ENCODE measurements at regions not wholly inside any gene's neighbourhood (a gene's known extent, or its start where the extent isn't known, plus 50 kb on each side); places are given as distances from the start of the nearest gene placed in this dataset.
"Not testable (repeated sequence)": the region's sequence is repeated elsewhere in the genome, so short reads cannot be mapped to it uniquely, and the experiment has no call there.

DNA sequence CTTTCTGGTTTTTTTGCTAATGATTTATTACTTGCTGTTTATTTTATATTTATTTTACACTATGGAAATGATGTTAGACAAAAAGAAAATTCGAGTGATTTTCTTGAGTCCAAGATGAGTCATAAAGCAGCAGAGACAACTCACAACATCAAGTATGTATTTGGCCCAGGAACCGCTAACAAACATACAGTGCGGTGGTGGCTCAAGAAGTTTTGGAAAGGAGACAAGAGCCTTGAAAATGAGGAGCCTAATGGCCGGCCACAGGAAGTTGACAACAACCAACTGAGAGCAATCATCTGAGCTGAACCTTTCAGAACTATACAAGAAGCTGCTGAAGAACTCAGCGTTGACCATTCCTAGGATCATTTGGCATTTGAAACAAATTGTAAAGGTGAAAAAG, 594.1 kb downstream of the SATB2 start:
- DNase-seq (ENCODE audit: low read depth), result no peak
- no peak overlapping the region for H3K4me3 ChIP-seq (ENCODE audit: low read depth, low read length)
- TF ChIP-seq, protein P1, sequence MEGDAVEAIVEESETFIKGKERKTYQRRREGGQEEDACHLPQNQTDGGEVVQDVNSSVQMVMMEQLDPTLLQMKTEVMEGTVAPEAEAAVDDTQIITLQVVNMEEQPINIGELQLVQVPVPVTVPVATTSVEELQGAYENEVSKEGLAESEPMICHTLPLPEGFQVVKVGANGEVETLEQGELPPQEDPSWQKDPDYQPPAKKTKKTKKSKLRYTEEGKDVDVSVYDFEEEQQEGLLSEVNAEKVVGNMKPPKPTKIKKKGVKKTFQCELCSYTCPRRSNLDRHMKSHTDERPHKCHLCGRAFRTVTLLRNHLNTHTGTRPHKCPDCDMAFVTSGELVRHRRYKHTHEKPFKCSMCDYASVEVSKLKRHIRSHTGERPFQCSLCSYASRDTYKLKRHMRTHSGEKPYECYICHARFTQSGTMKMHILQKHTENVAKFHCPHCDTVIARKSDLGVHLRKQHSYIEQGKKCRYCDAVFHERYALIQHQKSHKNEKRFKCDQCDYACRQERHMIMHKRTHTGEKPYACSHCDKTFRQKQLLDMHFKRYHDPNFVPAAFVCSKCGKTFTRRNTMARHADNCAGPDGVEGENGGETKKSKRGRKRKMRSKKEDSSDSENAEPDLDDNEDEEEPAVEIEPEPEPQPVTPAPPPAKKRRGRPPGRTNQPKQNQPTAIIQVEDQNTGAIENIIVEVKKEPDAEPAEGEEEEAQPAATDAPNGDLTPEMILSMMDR (IDR thresholded peaks at IDR 0.05; ENCODE audit: insufficient read depth, low read length), result no peak

DNA sequence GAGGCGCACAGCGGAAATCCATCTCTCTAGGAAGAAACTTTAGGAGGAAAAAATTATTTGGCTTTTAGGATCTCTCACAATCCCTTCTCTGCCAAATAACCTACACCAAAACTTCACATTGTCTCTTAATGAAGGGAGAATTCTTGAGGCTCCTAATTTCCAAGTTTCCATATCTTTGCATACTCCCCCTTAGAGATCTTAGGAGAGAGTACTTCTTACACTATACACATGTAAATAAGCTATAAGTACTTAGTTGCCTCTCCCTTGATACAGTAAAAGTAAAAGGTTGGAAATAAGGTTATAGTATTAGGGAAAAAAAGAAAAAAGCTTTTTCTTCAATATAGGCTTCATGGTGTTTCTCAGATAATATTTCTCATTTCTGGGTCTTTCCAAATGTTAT, 596.7 kb downstream of the SATB2 start:
- no peak for DNase-seq (ENCODE audit: low read depth)
- TF ChIP-seq, protein P1 (IDR thresholded peaks at IDR 0.05; ENCODE audit: insufficient read depth, low read length), result no peak

DNA sequence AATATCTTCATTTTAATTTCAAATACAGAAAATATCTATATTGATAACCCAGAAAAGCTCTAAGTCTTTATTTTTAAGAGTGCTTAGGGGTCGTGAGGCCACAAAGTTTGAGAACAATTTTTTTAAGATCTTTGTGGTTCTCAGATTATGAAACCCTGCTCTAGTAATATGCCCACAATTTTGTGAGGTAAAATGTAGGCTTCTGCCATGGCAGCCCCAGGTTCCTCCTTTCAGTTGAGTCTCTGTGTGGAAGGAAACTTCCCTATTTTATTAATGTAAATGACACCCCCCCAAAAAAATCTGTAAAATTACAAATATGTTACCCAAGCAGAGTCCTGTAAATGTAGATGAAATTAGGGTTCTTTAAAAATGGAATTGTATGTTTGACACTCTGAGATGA, 600.5 kb downstream of the SATB2 start:
- no peak for DNase-seq (ENCODE audit: low read depth)
- TF ChIP-seq, protein P1 (IDR thresholded peaks at IDR 0.05; ENCODE audit: insufficient read depth, low read length), result no peak
- H3K4me3 ChIP-seq (ENCODE audit: low read depth, low read length), result no peak overlapping the region

More for the DNA sequence above, 596.7 kb downstream of the SATB2 start:
- H3K4me3 ChIP-seq (ENCODE audit: low read depth, low read length), result no peak overlapping the region

DNA sequence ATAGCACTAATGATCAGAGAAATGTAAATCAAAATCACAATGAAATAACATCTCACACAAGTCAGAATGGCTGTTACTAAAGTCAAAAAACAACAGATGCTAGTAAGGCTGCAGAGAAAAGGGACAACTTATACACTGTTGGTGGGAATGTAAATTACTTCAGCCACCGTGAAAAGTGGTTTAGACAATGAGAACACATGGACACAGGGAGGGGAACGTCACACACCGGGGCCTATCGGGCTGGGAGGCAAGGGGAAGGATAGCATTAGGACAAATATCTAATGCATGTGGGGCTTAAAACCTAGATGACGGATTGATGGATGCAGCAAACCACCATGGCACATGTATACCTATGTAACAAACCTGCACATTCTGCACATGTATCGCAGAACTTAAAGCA, 602.0 kb downstream of the SATB2 start:
- not testable (repeated sequence) for DNase-seq (ENCODE audit: low read depth); H3K4me3 ChIP-seq (ENCODE audit: low read depth, low read length)

DNA sequence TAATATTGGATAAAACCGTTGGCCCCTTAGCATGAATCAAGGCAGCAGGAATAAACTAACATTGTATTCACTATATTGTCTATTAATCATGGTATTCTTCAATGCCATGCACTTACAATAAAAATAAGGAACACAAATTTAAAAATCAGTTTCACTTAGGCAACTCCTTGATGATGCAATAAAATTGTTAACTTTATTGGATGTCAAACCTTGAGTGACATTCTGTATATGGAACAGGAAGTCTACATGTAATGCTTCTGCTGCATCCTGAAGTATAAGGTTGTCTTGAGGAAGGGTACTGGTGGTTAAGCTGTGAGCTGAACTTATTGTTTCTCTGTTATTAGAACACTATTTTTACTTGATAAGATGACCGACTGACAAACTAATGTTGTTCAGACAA, 605.5 kb downstream of the SATB2 start:
- DNase-seq (ENCODE audit: low read depth), result no peak
- TF ChIP-seq, protein P1 (IDR thresholded peaks at IDR 0.05; ENCODE audit: insufficient read depth, low read length), result no peak
- no peak overlapping the region for H3K4me3 ChIP-seq (ENCODE audit: low read depth, low read length)

DNA sequence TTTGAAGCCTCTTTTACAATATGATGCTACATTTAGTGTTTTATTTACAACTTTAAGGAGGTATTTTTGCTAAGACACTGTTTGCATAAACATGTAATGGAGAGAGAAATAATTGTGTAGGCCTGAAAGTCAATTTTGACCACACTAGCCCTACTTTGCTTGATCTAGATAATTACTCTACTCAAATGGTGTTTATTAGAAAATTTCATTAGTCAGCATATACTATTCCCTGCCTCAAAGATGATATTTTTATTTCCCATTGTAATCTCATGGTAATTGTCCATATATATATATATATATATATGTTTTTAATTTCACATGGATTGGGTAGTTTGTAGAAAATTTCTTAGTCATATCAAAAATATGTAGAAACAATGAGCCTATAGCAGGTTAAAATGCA, 632.2 kb downstream of the SATB2 start:
- H3K4me3 ChIP-seq (ENCODE audit: low read depth, low read length), result no peak overlapping the region
- DNase-seq (ENCODE audit: low read depth), result no peak
- TF ChIP-seq, protein P1 (IDR thresholded peaks at IDR 0.05; ENCODE audit: insufficient read depth, low read length), result no peak

DNA sequence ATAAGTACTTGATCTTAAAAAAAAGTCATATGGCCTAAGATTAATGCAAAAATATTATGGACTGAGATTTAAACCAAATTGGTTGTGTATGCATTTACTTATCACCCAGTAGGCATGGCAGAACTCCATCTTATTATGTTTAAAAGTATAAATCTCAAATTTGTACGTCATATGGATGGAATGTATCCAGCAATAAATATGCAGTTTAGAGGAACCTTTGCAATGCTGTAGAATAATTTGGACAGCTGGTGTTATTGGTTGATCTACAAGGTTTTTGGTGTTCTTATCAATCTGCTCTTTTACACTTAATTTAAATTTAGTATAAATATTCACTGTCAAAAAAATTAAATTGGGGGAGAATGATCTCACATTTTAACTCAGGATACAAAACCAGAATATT, 640.2 kb downstream of the SATB2 start:
- H3K4me3 ChIP-seq (ENCODE audit: low read depth, low read length), result no peak overlapping the region
- TF ChIP-seq, protein P1 (IDR thresholded peaks at IDR 0.05; ENCODE audit: insufficient read depth, low read length), result no peak
- no peak for DNase-seq (ENCODE audit: low read depth)

Data from fibroblast of the aortic adventitia (primary cell).